Lower leg skin (tissue), 3 donors: ENCODE measurements at regions not wholly inside any gene's neighbourhood (a gene's known extent, or its start where the extent isn't known, plus 50 kb on each side); places are given as distances from the start of the nearest gene placed in this dataset.

Experiments
- CTCF ChIP-seq, 3 donors: fragments of 450-650 bp; IDR thresholded peaks; one replicate each; pipeline ENCODE4 v1.5.1; 2016; ENCODE audit warnings: antibody characterized with exemption in 3 of 3, mild to moderate bottlenecking in 3 of 3, moderate library complexity in 2 of 3
- POLR2A ChIP-seq, 2 donors: fragments of 450-650 bp; IDR thresholded peaks; one replicate each; pipeline ENCODE4 v1.6.1; 2016 to 2017; ENCODE audit warnings: antibody characterized with exemption in 2 of 2, mild to moderate bottlenecking in 1 of 2, moderate library complexity in 1 of 2

GRCh38 chr7:131225619-131226513, 101.8 kb upstream of the MKLN1 start:
- TF ChIP-seq CTCF (IDR thresholded peaks at IDR 0.05) (no peak), POLR2A (IDR thresholded peaks at IDR 0.05) (no peak)
